Gastroesophageal sphincter (tissue), 4 donors: ENCODE measurements at regions not wholly inside any gene's neighbourhood (a gene's known extent, or its start where the extent isn't known, plus 50 kb on each side); places are given as distances from the start of the nearest gene placed in this dataset.

ENCODE experiments used
- ATAC-seq: fragments of 150-250 bp; one replicate; pipeline ENCODE4 v1.9.1; 2016; ENCODE audit warnings: mild to moderate bottlenecking, moderate library complexity
- H3K27ac ChIP-seq, 4 donors: fragments of 200-600 bp; sonication (generic) in 3 of 4; 1 replicate in 3 of 4; 2 replicates in 1 of 4; pipeline ENCODE4 v1.5.1; 2016 to 2019
- H3K27me3 ChIP-seq: fragments of 200-600 bp; sonication (generic); one replicate; pipeline ENCODE4 v1.5.1; 2019
- H3K36me3 ChIP-seq, 2 donors: fragments of 200-600 bp; sonication (generic); one replicate each; pipeline ENCODE4 v1.5.1; 2019; ENCODE audit warnings: control low read depth in 1 of 2
- H3K4me1 ChIP-seq, 3 donors: fragments of 200-600 bp; sonication (generic); 1 replicate in 2 of 3; 2 replicates in 1 of 3; pipeline ENCODE4 v1.5.1; 2016 to 2019; ENCODE audit warnings: control low read depth in 2 of 3
- H3K4me3 ChIP-seq, 2 donors: fragments of 200-600 bp; sonication (generic); one replicate each; pipeline ENCODE4 v1.5.1; 2019; ENCODE audit warnings: mild to moderate bottlenecking in 1 of 2, moderate library complexity in 1 of 2
- H3K9me3 ChIP-seq, 3 donors: fragments of 200-600 bp; sonication (generic); one replicate each; pipeline ENCODE4 v1.5.1; 2017 to 2019; ENCODE audit warnings: control low read depth in 2 of 3
- CTCF ChIP-seq, 4 experiments: fragments of 200-600 bp in 2 of 4; fragments of 450-650 bp in 2 of 4; sonication (generic) in 1 of 4; IDR thresholded peaks; one replicate each; pipeline ENCODE4 v1.5.1; 2017 to 2019; ENCODE audit warnings: antibody characterized with exemption in 4 of 4, mild to moderate bottlenecking in 2 of 4, moderate library complexity in 2 of 4
- EP300 ChIP-seq: sonication (generic); formaldehyde crosslinking; IDR thresholded peaks from one replicate; pipeline ENCODE4 v1.6.1; 2017; ENCODE audit warnings: antibody characterized with exemption, mild to moderate bottlenecking
- POLR2A ChIP-seq, 2 donors: fragments of 450-650 bp; IDR thresholded peaks; one replicate each; pipeline ENCODE4 v1.6.1; 2017; ENCODE audit warnings: antibody characterized with exemption in 2 of 2, mild to moderate bottlenecking in 2 of 2, moderate library complexity in 1 of 2
- POLR2AphosphoS5 ChIP-seq: sonication (generic); formaldehyde crosslinking; IDR thresholded peaks from one replicate; pipeline ENCODE4 v1.6.1; 2017; ENCODE audit warnings: antibody characterized with exemption
- WGBS, 2 donors: methylation state at CpG; one replicate each; pipeline ENCODE4 v1.1.5; 2018; ENCODE audit warnings: low coverage in 1 of 2; 5-methylcytosine and 5-hydroxymethylcytosine counted together

- Histone ChIP-seq H3K27me3 (no peaks in the 10 kb centered on the region), H3K4me1 (peaks cover 0 to 38% (median 0%) of the 10 kb centered on the region in 3 donors), H3K4me3 (no peak overlapping the region), H3K9me3 (no peaks in the 10 kb centered on the region), H3K27ac (no peak overlapping the region), H3K36me3 (no peaks in the 10 kb centered on the region)
- no peak for ATAC-seq
- no peak for TF ChIP-seq EP300
- TF ChIP-seq POLR2AphosphoS5 = no peak
- no peak for TF ChIP-seq CTCF (IDR thresholded peaks at IDR 0.05)
- TF ChIP-seq POLR2A (IDR thresholded peaks at IDR 0.05) = no peak
- 0 to 35% methylated on average over 1 to 2 of the region's 9 CpGs for WGBS, 2 donors
Measured at GRCh38 chr9:16102154-16102553, 549.3 kb downstream of the CCDC171 start.

GRCh38 chr9:16103620-16104397, 551.0 kb downstream of the CCDC171 start:
- 41 to 58% methylated on average over 6 to 12 of the region's 14 CpGs for WGBS, 2 donors
- peaks cover 0 to 38% (median 0%) of the 10 kb centered on the region in 3 donors for H3K4me1 ChIP-seq
- H3K9me3 ChIP-seq = no peaks in the 10 kb centered on the region
- no peaks in the 10 kb centered on the region for H3K36me3 ChIP-seq
- no peak for TF ChIP-seq EP300
- peak; percentile 73 for TF ChIP-seq POLR2AphosphoS5
- ATAC-seq = peak; percentile 42
- no peak overlapping the region for H3K27ac ChIP-seq
- H3K27me3 ChIP-seq = no peaks in the 10 kb centered on the region
- no peak overlapping the region for H3K4me3 ChIP-seq

- WGBS, 2 donors = 66 to 75% methylated on average over 4 to 6 of the region's 9 CpGs
- no peak for TF ChIP-seq POLR2AphosphoS5
- no peak overlapping the region for H3K4me3 ChIP-seq
- H3K36me3 ChIP-seq = no peaks in the 10 kb centered on the region
- peaks cover 0 to 33% (median 0%) of the 10 kb centered on the region in 3 donors for H3K4me1 ChIP-seq
- no peak overlapping the region for H3K27ac ChIP-seq
- ATAC-seq = no peak
- H3K9me3 ChIP-seq = no peaks in the 10 kb centered on the region
- no peaks in the 10 kb centered on the region for H3K27me3 ChIP-seq
Measured at GRCh38 chr9:16105168-16106020, 552.6 kb downstream of the CCDC171 start.

- ATAC-seq = no peak
- H3K4me1 ChIP-seq = peaks cover 0 to 26% (median 0%) of the 10 kb centered on the region in 3 donors
- 77 to 100% methylated on average over 1 to 9 of the region's 9 CpGs for WGBS, 2 donors
- TF ChIP-seq POLR2A (IDR thresholded peaks at IDR 0.05) = no peak
- no peak for TF ChIP-seq EP300
- TF ChIP-seq CTCF (IDR thresholded peaks at IDR 0.05) = no peak
- TF ChIP-seq POLR2AphosphoS5 = no peak
- no peaks in the 10 kb centered on the region for H3K9me3 ChIP-seq
- H3K36me3 ChIP-seq = no peaks in the 10 kb centered on the region
- H3K27ac ChIP-seq = no peak overlapping the region
- no peak overlapping the region for H3K4me3 ChIP-seq
- H3K27me3 ChIP-seq = no peaks in the 10 kb centered on the region
Measured at GRCh38 chr9:16106021-16106571, 553.3 kb downstream of the CCDC171 start.

- H3K27ac ChIP-seq = no peak overlapping the region
- no peak for ATAC-seq
- WGBS, 2 donors = 83 to 98% methylated on average over 2 to 5 of the region's 6 CpGs
- no peaks in the 10 kb centered on the region for H3K36me3 ChIP-seq
- no peaks in the 10 kb centered on the region for H3K4me1 ChIP-seq
- no peaks in the 10 kb centered on the region for H3K27me3 ChIP-seq
- H3K9me3 ChIP-seq = no peaks in the 10 kb centered on the region
- TF ChIP-seq POLR2A (IDR thresholded peaks at IDR 0.05) (no peak), EP300 (no peak), CTCF (IDR thresholded peaks at IDR 0.05) (no peak), POLR2AphosphoS5 (no peak)
- no peak overlapping the region for H3K4me3 ChIP-seq
Measured at GRCh38 chr9:16112116-16112515, 559.3 kb downstream of the CCDC171 start.
